ENCODE measurements at regions not wholly inside any gene's neighbourhood (a gene's known extent, or its start where the extent isn't known, plus 50 kb on each side); places are given as distances from the start of the nearest gene placed in this dataset.

GRCh38 chr13:76331943-76332712 lies 554.1 kb downstream of the KCTD12 start:
- TF ChIP-seq, protein P1, sequence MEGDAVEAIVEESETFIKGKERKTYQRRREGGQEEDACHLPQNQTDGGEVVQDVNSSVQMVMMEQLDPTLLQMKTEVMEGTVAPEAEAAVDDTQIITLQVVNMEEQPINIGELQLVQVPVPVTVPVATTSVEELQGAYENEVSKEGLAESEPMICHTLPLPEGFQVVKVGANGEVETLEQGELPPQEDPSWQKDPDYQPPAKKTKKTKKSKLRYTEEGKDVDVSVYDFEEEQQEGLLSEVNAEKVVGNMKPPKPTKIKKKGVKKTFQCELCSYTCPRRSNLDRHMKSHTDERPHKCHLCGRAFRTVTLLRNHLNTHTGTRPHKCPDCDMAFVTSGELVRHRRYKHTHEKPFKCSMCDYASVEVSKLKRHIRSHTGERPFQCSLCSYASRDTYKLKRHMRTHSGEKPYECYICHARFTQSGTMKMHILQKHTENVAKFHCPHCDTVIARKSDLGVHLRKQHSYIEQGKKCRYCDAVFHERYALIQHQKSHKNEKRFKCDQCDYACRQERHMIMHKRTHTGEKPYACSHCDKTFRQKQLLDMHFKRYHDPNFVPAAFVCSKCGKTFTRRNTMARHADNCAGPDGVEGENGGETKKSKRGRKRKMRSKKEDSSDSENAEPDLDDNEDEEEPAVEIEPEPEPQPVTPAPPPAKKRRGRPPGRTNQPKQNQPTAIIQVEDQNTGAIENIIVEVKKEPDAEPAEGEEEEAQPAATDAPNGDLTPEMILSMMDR (conservative IDR thresholded peaks at IDR 0.05): no peak
- TF ChIP-seq EZH2 (IDR thresholded peaks at IDR 0.05; ENCODE audit: low read depth): no peak
